WTC11 (cell line): ENCODE measurements at regions not wholly inside any gene's neighbourhood (a gene's known extent, or its start where the extent isn't known, plus 50 kb on each side); places are given as distances from the start of the nearest gene placed in this dataset.

Experiments
- ATAC-seq: fragments of 200-7000 bp; cut with Tn5 transposase; 2 replicates; pipeline ENCODE4 v1.10.0; 2021; ENCODE audit warnings: mild to moderate bottlenecking, moderate library complexity
- CTCF ChIA-PET: fragments of 300-600 bp; sonication (Branson Sonifier 250); formaldehyde crosslinking; loops from one replicate; lab custom pipeline; 2021; ENCODE audit warnings: antibody characterized with exemption; lab: Charles Lee
- POLR2A ChIA-PET: fragments of 350-600 bp; sonication (Branson Sonifier 250); formaldehyde crosslinking; loops from one replicate; lab custom pipeline; 2021; ENCODE audit warnings: antibody characterized with exemption; lab: Charles Lee
- DNase-seq: peaks from one replicate; pipeline ENCODE4 v3.0.0; 2021; ENCODE audit warnings: low spot score
- H3K27ac Mint-ChIP-seq: 2 replicates; pipeline ENCODE4 v1.8.0; 2021; ENCODE audit warnings: mixed read lengths
- H3K27me3 Mint-ChIP-seq: 2 replicates; pipeline ENCODE4 v1.8.0; 2021; ENCODE audit warnings: low read depth, mild to moderate bottlenecking, moderate library complexity, mixed read lengths
- H3K36me3 Mint-ChIP-seq: 2 replicates; pipeline ENCODE4 v1.8.0; 2021; ENCODE audit warnings: mixed read lengths
- H3K4me1 Mint-ChIP-seq: 2 replicates; pipeline ENCODE4 v1.8.0; 2022; ENCODE audit warnings: mixed read lengths
- H3K4me3 Mint-ChIP-seq: 2 replicates; pipeline ENCODE4 v1.8.0; 2021; ENCODE audit warnings: mild to moderate bottlenecking, moderate library complexity, mixed read lengths
- H3K9me3 Mint-ChIP-seq: 2 replicates; pipeline ENCODE4 v1.8.0; 2021; ENCODE audit warnings: mixed read lengths
- EMX1 ChIP-seq: fragments of 250-450 bp; sonication (Bioruptor Pico); IDR thresholded peaks from 2 replicates; pipeline ENCODE4 v1.8.0; 2021; ENCODE audit warnings: mild to moderate bottlenecking
- GABPB1 ChIP-seq: sonication (generic); formaldehyde crosslinking; IDR thresholded peaks from 2 replicates; pipeline ENCODE4 v1.8.1; 2023; ENCODE audit warnings: mild to moderate bottlenecking, missing genetic modification reagents
- KAT7 ChIP-seq: sonication (generic); formaldehyde crosslinking; IDR thresholded peaks from 2 replicates; pipeline ENCODE4 v1.8.1; 2023; ENCODE audit warnings: missing genetic modification reagents, mild to moderate bottlenecking, borderline replicate concordance
- NR3C1 ChIP-seq: sonication (generic); formaldehyde crosslinking; conservative IDR thresholded peaks from 2 replicates; pipeline ENCODE4 v1.8.1; 2023; ENCODE audit warnings: low read depth, mild to moderate bottlenecking, missing genetic modification reagents
- SMAD3 ChIP-seq: sonication (generic); formaldehyde crosslinking; IDR thresholded peaks from 2 replicates; pipeline ENCODE4 v1.8.0; 2022; ENCODE audit warnings: missing genetic modification reagents, mild to moderate bottlenecking, borderline replicate concordance
- SP1 ChIP-seq: sonication (generic); formaldehyde crosslinking; conservative IDR thresholded peaks from 2 replicates; pipeline ENCODE4 v1.8.1; 2022; ENCODE audit warnings: missing genetic modification reagents
- TEAD1 ChIP-seq: sonication (generic); formaldehyde crosslinking; IDR thresholded peaks from 2 replicates; pipeline ENCODE4 v1.8.0; 2022; ENCODE audit warnings: mild to moderate bottlenecking, missing genetic modification reagents
- ZNF138 ChIP-seq: sonication (generic); formaldehyde crosslinking; conservative IDR thresholded peaks from 2 replicates; pipeline ENCODE4 v1.8.1; 2022; ENCODE audit warnings: mild to moderate bottlenecking, moderate library complexity, missing genetic modification reagents
- ZNF232 ChIP-seq: sonication (generic); formaldehyde crosslinking; IDR thresholded peaks from 2 replicates; pipeline ENCODE4 v1.8.0; 2022; ENCODE audit warnings: mild to moderate bottlenecking, missing genetic modification reagents
- ZNF423 ChIP-seq: fragments of 250-450 bp; sonication (Bioruptor Pico); IDR thresholded peaks from 2 replicates; pipeline ENCODE4 v2.1.2; 2022; ENCODE audit warnings: mild to moderate bottlenecking, moderate library complexity
- TF ChIP-seq, protein P1 (sequence below): sonication (generic); formaldehyde crosslinking; IDR thresholded peaks from 2 replicates; pipeline ENCODE4 v1.8.1; 2023; ENCODE audit warnings: mild to moderate bottlenecking, missing genetic modification reagents, borderline replicate concordance
- TF ChIP-seq, protein P2 (sequence below): sonication (generic); formaldehyde crosslinking; IDR thresholded peaks from 2 replicates; pipeline ENCODE4 v1.8.0; 2022; ENCODE audit warnings: mild to moderate bottlenecking, missing genetic modification reagents
- TF ChIP-seq, protein P3 (sequence below): sonication (generic); formaldehyde crosslinking; IDR thresholded peaks from 2 replicates; pipeline ENCODE4 v1.8.0; 2023; ENCODE audit warnings: mild to moderate bottlenecking, missing genetic modification reagents
- TF ChIP-seq, protein P4 (sequence below): sonication (generic); formaldehyde crosslinking; IDR thresholded peaks from 2 replicates; pipeline ENCODE4 v1.8.1; 2023; ENCODE audit warnings: mild to moderate bottlenecking, missing genetic modification reagents, moderate library complexity
- TF ChIP-seq, protein P5 (sequence below): sonication (generic); formaldehyde crosslinking; conservative IDR thresholded peaks from 2 replicates; pipeline ENCODE4 v1.8.1; 2023; ENCODE audit warnings: mild to moderate bottlenecking, low read depth, missing genetic modification reagents, moderate library complexity
- TF ChIP-seq, protein P6 (sequence below): sonication (generic); formaldehyde crosslinking; IDR thresholded peaks from 2 replicates; pipeline ENCODE4 v1.8.1; 2022; ENCODE audit warnings: low read depth, missing genetic modification reagents, borderline replicate concordance

DNA sequence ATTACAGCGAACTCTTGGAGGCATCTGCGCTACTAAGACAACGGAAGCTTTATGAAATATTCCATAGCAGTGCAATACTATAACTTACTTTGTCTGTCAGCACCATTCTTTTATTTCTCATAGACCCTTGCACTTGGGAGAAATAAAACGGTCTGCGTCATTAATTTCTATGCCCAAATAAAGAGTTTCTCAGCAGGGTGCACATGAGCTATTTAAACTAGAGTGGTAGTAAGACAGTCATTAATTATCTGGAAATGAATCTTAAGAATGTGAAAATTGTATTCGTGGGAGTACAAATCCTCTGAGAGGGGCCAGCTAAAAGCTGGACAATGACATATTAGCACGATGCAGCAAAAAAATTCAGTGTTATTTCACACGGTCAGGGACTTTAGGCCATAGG is 903.4 kb upstream of the FOXG1 start (continued):
- TF ChIP-seq ZNF138 (CRISPR knock-in tag) (no peak), GABPB1 (CRISPR knock-in tag) (no peak), KAT7 (CRISPR knock-in tag) (no peak), ZNF423 (CRISPR knock-in tag) (no peak), ZNF232 (CRISPR knock-in tag) (no peak), SMAD3 (CRISPR knock-in tag) (no peak)
- TF ChIP-seq, protein P1, sequence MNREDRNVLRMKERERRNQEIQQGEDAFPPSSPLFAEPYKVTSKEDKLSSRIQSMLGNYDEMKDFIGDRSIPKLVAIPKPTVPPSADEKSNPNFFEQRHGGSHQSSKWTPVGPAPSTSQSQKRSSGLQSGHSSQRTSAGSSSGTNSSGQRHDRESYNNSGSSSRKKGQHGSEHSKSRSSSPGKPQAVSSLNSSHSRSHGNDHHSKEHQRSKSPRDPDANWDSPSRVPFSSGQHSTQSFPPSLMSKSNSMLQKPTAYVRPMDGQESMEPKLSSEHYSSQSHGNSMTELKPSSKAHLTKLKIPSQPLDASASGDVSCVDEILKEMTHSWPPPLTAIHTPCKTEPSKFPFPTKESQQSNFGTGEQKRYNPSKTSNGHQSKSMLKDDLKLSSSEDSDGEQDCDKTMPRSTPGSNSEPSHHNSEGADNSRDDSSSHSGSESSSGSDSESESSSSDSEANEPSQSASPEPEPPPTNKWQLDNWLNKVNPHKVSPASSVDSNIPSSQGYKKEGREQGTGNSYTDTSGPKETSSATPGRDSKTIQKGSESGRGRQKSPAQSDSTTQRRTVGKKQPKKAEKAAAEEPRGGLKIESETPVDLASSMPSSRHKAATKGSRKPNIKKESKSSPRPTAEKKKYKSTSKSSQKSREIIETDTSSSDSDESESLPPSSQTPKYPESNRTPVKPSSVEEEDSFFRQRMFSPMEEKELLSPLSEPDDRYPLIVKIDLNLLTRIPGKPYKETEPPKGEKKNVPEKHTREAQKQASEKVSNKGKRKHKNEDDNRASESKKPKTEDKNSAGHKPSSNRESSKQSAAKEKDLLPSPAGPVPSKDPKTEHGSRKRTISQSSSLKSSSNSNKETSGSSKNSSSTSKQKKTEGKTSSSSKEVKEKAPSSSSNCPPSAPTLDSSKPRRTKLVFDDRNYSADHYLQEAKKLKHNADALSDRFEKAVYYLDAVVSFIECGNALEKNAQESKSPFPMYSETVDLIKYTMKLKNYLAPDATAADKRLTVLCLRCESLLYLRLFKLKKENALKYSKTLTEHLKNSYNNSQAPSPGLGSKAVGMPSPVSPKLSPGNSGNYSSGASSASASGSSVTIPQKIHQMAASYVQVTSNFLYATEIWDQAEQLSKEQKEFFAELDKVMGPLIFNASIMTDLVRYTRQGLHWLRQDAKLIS = no peak

DNA sequence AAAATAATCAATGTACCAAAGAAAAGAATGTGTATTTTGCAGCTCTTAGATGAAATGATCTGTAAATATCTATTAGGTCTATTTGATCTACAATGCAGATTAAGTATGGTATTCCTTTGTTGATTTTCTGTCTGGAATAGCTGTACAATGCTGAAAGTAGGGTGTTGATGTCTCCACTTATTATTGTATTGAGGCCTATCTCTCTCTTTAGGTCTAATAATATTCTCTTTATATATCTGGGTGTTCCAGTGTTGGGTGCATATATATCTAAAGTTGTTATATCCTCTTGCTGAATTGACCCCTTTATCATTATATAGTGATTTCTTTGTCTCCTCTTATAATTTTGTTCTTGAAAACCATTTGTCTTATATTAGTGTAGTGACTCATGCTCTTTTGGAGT is 885.5 kb upstream of the FOXG1 start:
- no peaks in the 10 kb centered on the region for H3K27me3 Mint-ChIP-seq
- peaks cover 29% of the 10 kb centered on the region for H3K9me3 Mint-ChIP-seq
- no peak for DNase-seq
- POLR2A ChIA-PET = no interaction called here
- H3K36me3 Mint-ChIP-seq = no peaks in the 10 kb centered on the region
- no peak for ATAC-seq
- no peak overlapping the region for H3K4me3 Mint-ChIP-seq
- no peak overlapping the region for H3K27ac Mint-ChIP-seq
- peaks cover 13% of the 10 kb centered on the region for H3K4me1 Mint-ChIP-seq
- TF ChIP-seq SP1 (CRISPR knock-in tag) (no peak), NR3C1 (CRISPR knock-in tag) (no peak)
- TF ChIP-seq, protein P2, sequence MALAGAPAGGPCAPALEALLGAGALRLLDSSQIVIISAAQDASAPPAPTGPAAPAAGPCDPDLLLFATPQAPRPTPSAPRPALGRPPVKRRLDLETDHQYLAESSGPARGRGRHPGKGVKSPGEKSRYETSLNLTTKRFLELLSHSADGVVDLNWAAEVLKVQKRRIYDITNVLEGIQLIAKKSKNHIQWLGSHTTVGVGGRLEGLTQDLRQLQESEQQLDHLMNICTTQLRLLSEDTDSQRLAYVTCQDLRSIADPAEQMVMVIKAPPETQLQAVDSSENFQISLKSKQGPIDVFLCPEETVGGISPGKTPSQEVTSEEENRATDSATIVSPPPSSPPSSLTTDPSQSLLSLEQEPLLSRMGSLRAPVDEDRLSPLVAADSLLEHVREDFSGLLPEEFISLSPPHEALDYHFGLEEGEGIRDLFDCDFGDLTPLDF = no peak
- TF ChIP-seq, protein P3, sequence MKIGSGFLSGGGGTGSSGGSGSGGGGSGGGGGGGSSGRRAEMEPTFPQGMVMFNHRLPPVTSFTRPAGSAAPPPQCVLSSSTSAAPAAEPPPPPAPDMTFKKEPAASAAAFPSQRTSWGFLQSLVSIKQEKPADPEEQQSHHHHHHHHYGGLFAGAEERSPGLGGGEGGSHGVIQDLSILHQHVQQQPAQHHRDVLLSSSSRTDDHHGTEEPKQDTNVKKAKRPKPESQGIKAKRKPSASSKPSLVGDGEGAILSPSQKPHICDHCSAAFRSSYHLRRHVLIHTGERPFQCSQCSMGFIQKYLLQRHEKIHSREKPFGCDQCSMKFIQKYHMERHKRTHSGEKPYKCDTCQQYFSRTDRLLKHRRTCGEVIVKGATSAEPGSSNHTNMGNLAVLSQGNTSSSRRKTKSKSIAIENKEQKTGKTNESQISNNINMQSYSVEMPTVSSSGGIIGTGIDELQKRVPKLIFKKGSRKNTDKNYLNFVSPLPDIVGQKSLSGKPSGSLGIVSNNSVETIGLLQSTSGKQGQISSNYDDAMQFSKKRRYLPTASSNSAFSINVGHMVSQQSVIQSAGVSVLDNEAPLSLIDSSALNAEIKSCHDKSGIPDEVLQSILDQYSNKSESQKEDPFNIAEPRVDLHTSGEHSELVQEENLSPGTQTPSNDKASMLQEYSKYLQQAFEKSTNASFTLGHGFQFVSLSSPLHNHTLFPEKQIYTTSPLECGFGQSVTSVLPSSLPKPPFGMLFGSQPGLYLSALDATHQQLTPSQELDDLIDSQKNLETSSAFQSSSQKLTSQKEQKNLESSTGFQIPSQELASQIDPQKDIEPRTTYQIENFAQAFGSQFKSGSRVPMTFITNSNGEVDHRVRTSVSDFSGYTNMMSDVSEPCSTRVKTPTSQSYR (CRISPR knock-in tag) = no peak
- CTCF ChIA-PET = no interaction called here

DNA sequence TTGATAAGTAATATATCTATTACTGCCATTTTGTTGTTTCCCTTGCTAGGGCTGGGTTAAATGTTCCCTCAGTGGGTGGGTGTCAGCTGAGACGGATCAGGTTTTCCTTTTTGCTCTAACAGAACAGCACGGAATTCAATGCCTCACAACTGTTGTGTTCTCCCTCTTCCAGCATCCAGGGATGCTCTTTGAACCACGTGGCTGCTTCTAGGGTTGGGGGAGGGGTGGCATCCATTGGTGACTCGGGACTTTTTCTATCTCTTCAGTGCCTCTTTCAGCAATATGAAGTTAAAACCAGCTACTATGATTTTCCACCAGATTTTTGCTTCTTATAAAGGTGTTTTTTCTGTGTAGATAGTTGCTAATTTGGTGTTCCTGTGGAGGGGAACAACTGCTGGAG is 884.9 kb upstream of the FOXG1 start:
- ATAC-seq = peak; percentile 52; the same call in 1 of the 2 replicates
- Mint-ChIP-seq H3K9me3 (peaks cover 29% of the 10 kb centered on the region), H3K27ac (no peak overlapping the region), H3K27me3 (no peaks in the 10 kb centered on the region), H3K4me3 (no peak overlapping the region), H3K4me1 (peaks cover 13% of the 10 kb centered on the region), H3K36me3 (no peaks in the 10 kb centered on the region)
- DNase-seq = peak; percentile 18
- ChIA-PET POLR2A (no interaction called here), CTCF (no interaction called here)
- TF ChIP-seq, protein P4, sequence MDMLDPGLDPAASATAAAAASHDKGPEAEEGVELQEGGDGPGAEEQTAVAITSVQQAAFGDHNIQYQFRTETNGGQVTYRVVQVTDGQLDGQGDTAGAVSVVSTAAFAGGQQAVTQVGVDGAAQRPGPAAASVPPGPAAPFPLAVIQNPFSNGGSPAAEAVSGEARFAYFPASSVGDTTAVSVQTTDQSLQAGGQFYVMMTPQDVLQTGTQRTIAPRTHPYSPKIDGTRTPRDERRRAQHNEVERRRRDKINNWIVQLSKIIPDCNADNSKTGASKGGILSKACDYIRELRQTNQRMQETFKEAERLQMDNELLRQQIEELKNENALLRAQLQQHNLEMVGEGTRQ (CRISPR knock-in tag) = peak; percentile 30; the same call in 1 of the 2 replicates
- no peak for TF ChIP-seq TEAD1 (CRISPR knock-in tag)

DNA sequence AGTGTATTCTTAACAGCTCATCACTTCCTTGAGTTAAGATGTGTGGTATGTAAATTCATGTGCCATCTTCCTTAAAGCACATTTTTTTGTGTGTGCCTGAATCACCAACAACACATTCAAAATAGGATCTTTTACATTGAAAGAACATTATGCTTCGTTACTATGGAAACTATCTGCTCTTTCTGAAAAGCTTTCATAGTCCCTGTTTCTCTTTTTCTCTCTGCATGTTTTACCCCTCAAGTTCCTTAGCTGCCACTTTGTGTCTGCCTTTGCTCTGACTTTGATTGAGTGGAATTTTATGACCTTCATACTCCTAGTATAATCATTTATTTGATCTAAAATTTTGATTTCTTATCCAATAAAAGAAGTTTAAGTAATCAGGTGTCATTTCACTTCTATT is 880.3 kb upstream of the FOXG1 start:
- ATAC-seq (no peak), DNase-seq (no peak)
- ChIA-PET CTCF (no interaction called here), POLR2A (no interaction called here)
- Mint-ChIP-seq H3K4me3 (no peak overlapping the region), H3K27ac (no peak overlapping the region), H3K36me3 (no peaks in the 10 kb centered on the region), H3K4me1 (peaks cover 13% of the 10 kb centered on the region), H3K27me3 (no peaks in the 10 kb centered on the region), H3K9me3 (peaks cover 4% of the 10 kb centered on the region)
- TF ChIP-seq EMX1 (CRISPR knock-in tag) (no peak), TEAD1 (CRISPR knock-in tag) (no peak)
- TF ChIP-seq, protein P5, sequence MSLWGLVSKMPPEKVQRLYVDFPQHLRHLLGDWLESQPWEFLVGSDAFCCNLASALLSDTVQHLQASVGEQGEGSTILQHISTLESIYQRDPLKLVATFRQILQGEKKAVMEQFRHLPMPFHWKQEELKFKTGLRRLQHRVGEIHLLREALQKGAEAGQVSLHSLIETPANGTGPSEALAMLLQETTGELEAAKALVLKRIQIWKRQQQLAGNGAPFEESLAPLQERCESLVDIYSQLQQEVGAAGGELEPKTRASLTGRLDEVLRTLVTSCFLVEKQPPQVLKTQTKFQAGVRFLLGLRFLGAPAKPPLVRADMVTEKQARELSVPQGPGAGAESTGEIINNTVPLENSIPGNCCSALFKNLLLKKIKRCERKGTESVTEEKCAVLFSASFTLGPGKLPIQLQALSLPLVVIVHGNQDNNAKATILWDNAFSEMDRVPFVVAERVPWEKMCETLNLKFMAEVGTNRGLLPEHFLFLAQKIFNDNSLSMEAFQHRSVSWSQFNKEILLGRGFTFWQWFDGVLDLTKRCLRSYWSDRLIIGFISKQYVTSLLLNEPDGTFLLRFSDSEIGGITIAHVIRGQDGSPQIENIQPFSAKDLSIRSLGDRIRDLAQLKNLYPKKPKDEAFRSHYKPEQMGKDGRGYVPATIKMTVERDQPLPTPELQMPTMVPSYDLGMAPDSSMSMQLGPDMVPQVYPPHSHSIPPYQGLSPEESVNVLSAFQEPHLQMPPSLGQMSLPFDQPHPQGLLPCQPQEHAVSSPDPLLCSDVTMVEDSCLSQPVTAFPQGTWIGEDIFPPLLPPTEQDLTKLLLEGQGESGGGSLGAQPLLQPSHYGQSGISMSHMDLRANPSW = no peak
- TF ChIP-seq, protein P2 = no peak
- TF ChIP-seq, protein P6, sequence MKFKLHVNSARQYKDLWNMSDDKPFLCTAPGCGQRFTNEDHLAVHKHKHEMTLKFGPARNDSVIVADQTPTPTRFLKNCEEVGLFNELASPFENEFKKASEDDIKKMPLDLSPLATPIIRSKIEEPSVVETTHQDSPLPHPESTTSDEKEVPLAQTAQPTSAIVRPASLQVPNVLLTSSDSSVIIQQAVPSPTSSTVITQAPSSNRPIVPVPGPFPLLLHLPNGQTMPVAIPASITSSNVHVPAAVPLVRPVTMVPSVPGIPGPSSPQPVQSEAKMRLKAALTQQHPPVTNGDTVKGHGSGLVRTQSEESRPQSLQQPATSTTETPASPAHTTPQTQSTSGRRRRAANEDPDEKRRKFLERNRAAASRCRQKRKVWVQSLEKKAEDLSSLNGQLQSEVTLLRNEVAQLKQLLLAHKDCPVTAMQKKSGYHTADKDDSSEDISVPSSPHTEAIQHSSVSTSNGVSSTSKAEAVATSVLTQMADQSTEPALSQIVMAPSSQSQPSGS = no peak
